ENCODE measurements at regions not wholly inside any gene's neighbourhood (a gene's known extent, or its start where the extent isn't known, plus 50 kb on each side); places are given as distances from the start of the nearest gene placed in this dataset.
A peak's percentile ranks its signal among the peaks of the same experiment; 100 is the strongest.

- H3K27me3 ChIP-seq, result no peaks in the 10 kb centered on the region
- DNase-seq, result peak; percentile 24
- H3K36me3 ChIP-seq, result no peaks in the 10 kb centered on the region
- peak; percentile 23; the same call in 1 of the 2 replicates for TF ChIP-seq CTCF (IDR thresholded peaks at IDR 0.05; ENCODE audit: low read depth, low read length)
- no peaks in the 10 kb centered on the region for H3K9me3 ChIP-seq
- H3K4me3 ChIP-seq (ENCODE audit: low read depth, low read length), result no peak overlapping the region
- no peaks in the 10 kb centered on the region for H3K4me1 ChIP-seq
Measured at GRCh38 chr20:57047281-57048026, 219.0 kb downstream of the BMP7 start.

GRCh38 chr20:57048027-57048869 is 218.2 kb downstream of the BMP7 start:
- H3K9me3 ChIP-seq, result no peaks in the 10 kb centered on the region
- TF ChIP-seq CTCF (IDR thresholded peaks at IDR 0.05; ENCODE audit: low read depth, low read length), result peak; percentile 72
- peak; percentile 44 for DNase-seq

GRCh38 chr20:57049296-57049695 is 217.1 kb downstream of the BMP7 start:
- H3K36me3 ChIP-seq, result no peaks in the 10 kb centered on the region
- H3K27me3 ChIP-seq, result no peaks in the 10 kb centered on the region
- no peak overlapping the region for H3K4me3 ChIP-seq (ENCODE audit: low read depth, low read length)
- no peak for TF ChIP-seq CTCF (IDR thresholded peaks at IDR 0.05; ENCODE audit: low read depth, low read length)
- H3K4me1 ChIP-seq, result no peaks in the 10 kb centered on the region
- DNase-seq, result no peak
- no peaks in the 10 kb centered on the region for H3K9me3 ChIP-seq

More at GRCh38 chr20:57048027-57048869, 218.2 kb downstream of the BMP7 start:
- no peaks in the 10 kb centered on the region for H3K4me1 ChIP-seq
- H3K27me3 ChIP-seq, result no peaks in the 10 kb centered on the region
- no peak overlapping the region for H3K4me3 ChIP-seq (ENCODE audit: low read depth, low read length)
- no peaks in the 10 kb centered on the region for H3K36me3 ChIP-seq

GRCh38 chr20:57051096-57051495 is 215.3 kb downstream of the BMP7 start:
- H3K36me3 ChIP-seq, result no peaks in the 10 kb centered on the region
- H3K27me3 ChIP-seq, result no peaks in the 10 kb centered on the region
- DNase-seq, result no peak
- H3K4me1 ChIP-seq, result no peaks in the 10 kb centered on the region
- TF ChIP-seq CTCF (IDR thresholded peaks at IDR 0.05; ENCODE audit: low read depth, low read length), result no peak
- no peaks in the 10 kb centered on the region for H3K9me3 ChIP-seq
- H3K4me3 ChIP-seq (ENCODE audit: low read depth, low read length), result no peak overlapping the region

GRCh38 chr20:57053067-57053466 is 213.4 kb downstream of the BMP7 start:
- Histone ChIP-seq H3K36me3 (no peaks in the 10 kb centered on the region), H3K4me3 (ENCODE audit: low read depth, low read length) (no peak overlapping the region), H3K9me3 (no peaks in the 10 kb centered on the region), H3K27me3 (no peaks in the 10 kb centered on the region), H3K4me1 (no peaks in the 10 kb centered on the region)
- no peak for DNase-seq
- TF ChIP-seq CTCF (IDR thresholded peaks at IDR 0.05; ENCODE audit: low read depth, low read length), result no peak

Data from BE2C (cell line).